GM21423 (cell line): ENCODE measurements at regions not wholly inside any gene's neighbourhood (a gene's known extent, or its start where the extent isn't known, plus 50 kb on each side); places are given as distances from the start of the nearest gene placed in this dataset.

Experiments used
- ATAC-seq: cut with Tn5 transposase; IDR thresholded peaks from one replicate; pipeline ENCODE4 v1.9.1; 2021; ENCODE audit warnings: mild to moderate bottlenecking, moderate library complexity; ENCODE audit not compliant: unreplicated experiment

- ATAC-seq, result no peak
Observed at GRCh38 chr4:163621821-163622220, 127.3 kb downstream of the TMA16 start.

GRCh38 chr4:163622379-163623035, 128.0 kb downstream of the TMA16 start:
- ATAC-seq, result no peak

GRCh38 chr4:163623787-163624186, 129.3 kb downstream of the TMA16 start:
- no peak for ATAC-seq

GRCh38 chr4:163624727-163625126, 130.2 kb downstream of the TMA16 start:
- no peak for ATAC-seq

- no peak for ATAC-seq
Observed at GRCh38 chr4:163631288-163631687, 136.8 kb downstream of the TMA16 start.

- no peak for ATAC-seq
Observed at GRCh38 chr4:163638909-163639308, 144.4 kb downstream of the TMA16 start.

GRCh38 chr4:163649557-163650091, 155.1 kb downstream of the TMA16 start:
- no peak for ATAC-seq

- no peak for ATAC-seq
Observed at GRCh38 chr4:163651761-163652160, 157.3 kb downstream of the TMA16 start.

GRCh38 chr4:163654621-163655020, 160.1 kb downstream of the TMA16 start:
- ATAC-seq, result no peak

- ATAC-seq, result no peak
Observed at GRCh38 chr4:163660636-163661035, 166.1 kb downstream of the TMA16 start.

GRCh38 chr4:163662768-163663167, 168.3 kb downstream of the TMA16 start:
- peak; percentile 19 for ATAC-seq

- peak; percentile 79 for ATAC-seq
Observed at GRCh38 chr4:163663454-163664225, 169.2 kb downstream of the TMA16 start.

GRCh38 chr4:163665101-163665500, 170.6 kb downstream of the TMA16 start:
- no peak for ATAC-seq

- peak; percentile 40 for ATAC-seq
Observed at GRCh38 chr4:163665521-163666331, 171.2 kb downstream of the TMA16 start.

- ATAC-seq, result no peak
Observed at GRCh38 chr4:163666332-163666873, 171.9 kb downstream of the TMA16 start.

GRCh38 chr4:163672751-163673150, 178.3 kb downstream of the TMA16 start:
- ATAC-seq, result no peak

GRCh38 chr4:163673848-163674697, 179.6 kb downstream of the TMA16 start:
- ATAC-seq, result peak; percentile 85

GRCh38 chr4:163679189-163679588, 184.7 kb downstream of the TMA16 start:
- ATAC-seq, result no peak

- ATAC-seq, result no peak
Observed at GRCh38 chr4:163680386-163681098, 186.1 kb downstream of the TMA16 start.
